ENCODE measurements at regions not wholly inside any gene's neighbourhood (a gene's known extent, or its start where the extent isn't known, plus 50 kb on each side); places are given as distances from the start of the nearest gene placed in this dataset.

DNA sequence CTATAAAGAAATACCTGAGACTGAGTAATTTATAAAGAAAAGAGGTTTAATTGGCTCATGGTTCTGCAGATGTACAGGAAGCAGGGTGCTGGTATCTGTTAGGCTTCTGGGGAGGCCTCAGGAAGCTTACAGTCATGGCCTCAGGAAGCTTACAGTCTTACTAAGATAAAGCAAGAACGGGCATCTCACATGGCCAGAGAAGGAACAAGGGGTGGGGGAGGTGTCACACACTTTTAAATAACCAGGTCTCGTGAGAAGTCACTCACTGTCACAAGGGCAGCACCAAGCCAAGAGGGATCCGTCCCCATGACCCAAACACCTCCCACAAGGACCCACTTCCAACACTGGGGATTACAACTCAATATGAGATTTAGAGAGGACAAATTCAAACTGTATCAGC lies 192.8 kb upstream of the B3GAT1 start:
- TF ChIP-seq, protein P1, sequence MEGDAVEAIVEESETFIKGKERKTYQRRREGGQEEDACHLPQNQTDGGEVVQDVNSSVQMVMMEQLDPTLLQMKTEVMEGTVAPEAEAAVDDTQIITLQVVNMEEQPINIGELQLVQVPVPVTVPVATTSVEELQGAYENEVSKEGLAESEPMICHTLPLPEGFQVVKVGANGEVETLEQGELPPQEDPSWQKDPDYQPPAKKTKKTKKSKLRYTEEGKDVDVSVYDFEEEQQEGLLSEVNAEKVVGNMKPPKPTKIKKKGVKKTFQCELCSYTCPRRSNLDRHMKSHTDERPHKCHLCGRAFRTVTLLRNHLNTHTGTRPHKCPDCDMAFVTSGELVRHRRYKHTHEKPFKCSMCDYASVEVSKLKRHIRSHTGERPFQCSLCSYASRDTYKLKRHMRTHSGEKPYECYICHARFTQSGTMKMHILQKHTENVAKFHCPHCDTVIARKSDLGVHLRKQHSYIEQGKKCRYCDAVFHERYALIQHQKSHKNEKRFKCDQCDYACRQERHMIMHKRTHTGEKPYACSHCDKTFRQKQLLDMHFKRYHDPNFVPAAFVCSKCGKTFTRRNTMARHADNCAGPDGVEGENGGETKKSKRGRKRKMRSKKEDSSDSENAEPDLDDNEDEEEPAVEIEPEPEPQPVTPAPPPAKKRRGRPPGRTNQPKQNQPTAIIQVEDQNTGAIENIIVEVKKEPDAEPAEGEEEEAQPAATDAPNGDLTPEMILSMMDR (IDR thresholded peaks at IDR 0.05), result no peak
- H3K36me3 ChIP-seq, result no peaks in the 10 kb centered on the region
- no peaks in the 10 kb centered on the region for H3K4me1 ChIP-seq
- H3K9me3 ChIP-seq, result no peaks in the 10 kb centered on the region
- no peak for ATAC-seq
- H3K27me3 ChIP-seq, result peaks cover 0 to 15% of the 10 kb centered on the region in 2 donors
- DNase-seq, result no peak
- no peak overlapping the region for H3K27ac ChIP-seq
- H3K4me3 ChIP-seq, result no peak overlapping the region
- intact Hi-C loops (cut with DNase I), result no loop called here

DNA sequence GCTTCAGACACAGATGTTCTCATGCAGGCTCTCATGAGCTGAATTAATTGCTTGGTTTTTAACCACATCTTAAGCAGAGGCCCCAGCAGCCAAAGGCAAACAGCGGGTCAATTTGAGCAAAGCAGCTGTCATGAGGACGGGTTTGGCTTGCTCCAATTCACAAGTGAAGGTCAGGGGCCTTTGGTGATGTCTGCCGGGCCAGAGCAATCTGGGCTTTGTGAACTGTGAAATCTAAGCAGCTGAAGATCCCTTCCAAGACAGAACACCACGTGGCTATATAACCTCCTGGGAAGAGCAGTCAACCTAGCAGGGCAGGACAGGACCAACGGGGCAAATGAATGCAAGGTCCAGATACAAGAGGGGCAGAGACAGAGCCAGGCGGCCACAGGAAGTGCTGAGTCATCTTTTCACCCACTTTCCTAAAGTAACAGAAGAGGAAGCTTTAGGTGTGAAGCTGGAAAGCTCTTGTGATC lies 187.3 kb upstream of the B3GAT1 start:
- ATAC-seq (no peak), DNase-seq (peak in 1 of 4 donors; percentile 5)

DNA sequence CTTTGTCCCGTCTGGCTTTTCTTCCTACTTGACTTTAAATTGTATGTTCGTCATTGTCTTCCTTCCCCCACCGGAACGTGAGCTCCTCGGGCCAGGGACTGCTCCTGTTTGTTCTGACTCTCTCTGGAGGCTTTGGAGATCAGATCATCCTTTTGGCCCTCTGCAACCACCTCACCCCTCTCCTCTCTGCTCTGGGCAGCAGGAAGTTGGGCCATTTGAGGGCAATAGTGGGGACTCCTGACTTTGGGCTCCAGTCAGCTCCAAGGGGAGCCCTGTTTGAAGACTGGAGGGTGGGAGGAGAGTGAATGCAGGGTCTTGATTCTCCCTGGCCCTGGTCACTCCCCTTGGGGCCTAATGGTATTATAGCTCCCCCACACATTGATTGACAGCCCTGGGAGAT lies 186.3 kb upstream of the B3GAT1 start:
- no peak for DNase-seq
- intact Hi-C loops (cut with DNase I), result no loop called here
- peaks cover 0 to 12% of the 10 kb centered on the region in 2 donors for H3K27me3 ChIP-seq
- TF ChIP-seq, protein P1 (IDR thresholded peaks at IDR 0.05), result no peak
- H3K36me3 ChIP-seq, result no peaks in the 10 kb centered on the region
- H3K4me3 ChIP-seq, result no peak overlapping the region
- no peaks in the 10 kb centered on the region for H3K4me1 ChIP-seq
- H3K27ac ChIP-seq, result no peak overlapping the region
- no peaks in the 10 kb centered on the region for H3K9me3 ChIP-seq
- no peak for ATAC-seq

More for the DNA sequence above, 187.3 kb upstream of the B3GAT1 start:
- Histone ChIP-seq H3K4me3 (no peak overlapping the region), H3K4me1 (no peaks in the 10 kb centered on the region), H3K9me3 (no peaks in the 10 kb centered on the region), H3K36me3 (no peaks in the 10 kb centered on the region), H3K27ac (no peak overlapping the region), H3K27me3 (peaks cover 0 to 12% of the 10 kb centered on the region in 2 donors)
- TF ChIP-seq, protein P1 (IDR thresholded peaks at IDR 0.05), result no peak
- intact Hi-C loops (cut with DNase I), result no loop called here

DNA sequence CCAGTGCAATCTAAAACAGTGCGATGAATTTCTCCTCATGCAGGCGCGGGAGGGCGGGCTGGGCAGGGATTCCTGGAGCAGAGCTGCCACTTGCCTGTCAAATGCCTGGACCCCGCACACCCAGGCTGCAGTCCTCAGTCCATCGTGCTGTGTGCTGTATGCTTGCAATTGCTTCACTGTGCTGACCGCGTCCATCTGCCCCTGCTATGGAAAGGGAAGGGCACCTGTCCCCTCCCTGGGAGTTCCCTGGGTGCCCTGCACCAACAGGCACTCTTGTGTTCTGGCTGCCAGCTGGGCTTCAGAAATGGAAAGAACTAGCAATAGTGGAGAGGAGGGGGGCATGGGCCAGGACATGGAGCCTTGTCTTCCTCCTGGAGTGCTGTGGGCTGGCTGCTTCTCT lies 185.4 kb upstream of the B3GAT1 start:
- Histone ChIP-seq H3K27me3 (peaks cover 0 to 12% of the 10 kb centered on the region in 2 donors), H3K9me3 (no peaks in the 10 kb centered on the region), H3K36me3 (no peaks in the 10 kb centered on the region), H3K4me1 (no peaks in the 10 kb centered on the region), H3K4me3 (no peak overlapping the region), H3K27ac (no peak overlapping the region)
- TF ChIP-seq, protein P1 (IDR thresholded peaks at IDR 0.05), result no peak
- intact Hi-C loops (cut with DNase I), result no loop called here
- no peak for ATAC-seq
- peak in 1 of 4 donors; percentile 11 for DNase-seq

DNA sequence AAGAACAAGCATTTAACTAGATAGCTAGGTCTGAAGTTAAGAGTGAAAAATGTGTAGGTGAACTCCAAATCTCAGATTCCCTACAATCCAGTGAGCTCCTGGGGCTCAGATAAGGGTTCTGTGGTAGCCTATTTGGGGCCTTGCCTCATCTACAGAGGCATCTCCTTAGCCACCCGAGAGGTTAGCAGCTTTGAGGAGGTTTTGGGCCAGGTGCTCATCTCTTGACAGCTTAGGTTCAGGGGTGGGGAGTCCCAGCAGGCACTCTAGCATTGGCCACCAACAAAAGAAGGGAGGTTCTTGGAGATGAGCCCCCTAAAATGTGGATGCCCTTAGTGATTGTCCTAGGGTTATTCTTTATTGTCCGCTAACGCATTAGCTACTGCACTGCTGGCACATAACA lies 184.4 kb upstream of the B3GAT1 start:
- Histone ChIP-seq H3K4me3 (no peak overlapping the region), H3K4me1 (no peaks in the 10 kb centered on the region), H3K27me3 (peaks cover 0 to 13% of the 10 kb centered on the region in 2 donors), H3K9me3 (no peaks in the 10 kb centered on the region), H3K27ac (no peak overlapping the region), H3K36me3 (no peaks in the 10 kb centered on the region)
- intact Hi-C loops (cut with DNase I), result no loop called here
- ATAC-seq (no peak), DNase-seq (no peak)
- TF ChIP-seq, protein P1 (IDR thresholded peaks at IDR 0.05), result no peak

All from left lung (tissue), 4 donors.